ENCODE measurements at regions not wholly inside any gene's neighbourhood (a gene's known extent, or its start where the extent isn't known, plus 50 kb on each side); places are given as distances from the start of the nearest gene placed in this dataset.

- Histone ChIP-seq H3K27ac (no peak overlapping the region), H3K4me1 (no peaks in the 10 kb centered on the region), H3K4me2 (no peak overlapping the region), H3K9me3 (no peaks in the 10 kb centered on the region), H3K4me3 (no peak overlapping the region)
- TF ChIP-seq CHD2 (IDR thresholded peaks at IDR 0.05; ENCODE audit: low read length, partially characterized antibody) (no peak), NFE2L2 (conservative IDR thresholded peaks at IDR 0.05; ENCODE audit: low read length) (no peak), CTCF (IDR thresholded peaks at IDR 0.05) (no peak), HOXB13 (CRISPR knock-in tag; IDR thresholded peaks at IDR 0.05; ENCODE audit: low read depth) (no peak), HOXB5 (CRISPR knock-in tag; IDR thresholded peaks at IDR 0.05) (no peak), KDM1A (IDR thresholded peaks at IDR 0.05; ENCODE audit: low read depth) (no peak)
- DNase-seq (ENCODE audit: low read depth in 1 of 2, low spot score in 1 of 2) (no peak), ATAC-seq (no peak), FAIRE-seq (no peak)
- POLR2A ChIA-PET = no interaction called here
- WGBS (ENCODE audit: missing lambda C conversion rate) = 3% methylated on average over 2 of the region's 2 CpGs
- CTCF ChIA-PET = no interaction called here
Measured at GRCh38 chr3:3237979-3238378, 58.5 kb upstream of the CRBN start.

- ATAC-seq = no peak
- TF ChIP-seq MAFK (IDR thresholded peaks at IDR 0.05; ENCODE audit: partially characterized antibody) (peak; percentile 62), ZC3H11A (IDR thresholded peaks at IDR 0.05) (no peak)
- H3K4me3 ChIP-seq = no peak overlapping the region
- no peaks in the 10 kb centered on the region for H3K9me3 ChIP-seq
- no peak for DNase-seq (ENCODE audit: low read depth in 1 of 2, low spot score in 1 of 2)
- CTCF ChIA-PET = interaction anchor here (1.3 kb wide), 1 partner anchor 32 kb away, joined by 4 read pairs; no protein-coding TSS in a partner anchor
- no peak for FAIRE-seq
- H3K4me1 ChIP-seq = no peaks in the 10 kb centered on the region
- H3K4me2 ChIP-seq = no peak overlapping the region
- no peak overlapping the region for H3K27ac ChIP-seq
- POLR2A ChIA-PET = no interaction called here
Measured at GRCh38 chr3:3232251-3232650, 52.8 kb upstream of the CRBN start.

Data from A549 (cell line).